ENCODE measurements at regions not wholly inside any gene's neighbourhood (a gene's known extent, or its start where the extent isn't known, plus 50 kb on each side); places are given as distances from the start of the nearest gene placed in this dataset.

- TF ChIP-seq CTCF (conservative IDR thresholded peaks at IDR 0.05; ENCODE audit: low read depth in 2 of 2) = no peak
- TF ChIP-seq EZH2 (IDR thresholded peaks at IDR 0.05; ENCODE audit: low read depth, unreplicated experiment) = no peak
- TF ChIP-seq POLR2AphosphoS5 (IDR thresholded peaks at IDR 0.05; ENCODE audit: low read depth) = no peak
Observed at GRCh38 chr6:170192905-170193304, 98.0 kb downstream of the DLL1 start.

All from GM23338 (cell line).